Astrocyte (in vitro differentiated cells and primary cell): ENCODE measurements at regions not wholly inside any gene's neighbourhood (a gene's known extent, or its start where the extent isn't known, plus 50 kb on each side); places are given as distances from the start of the nearest gene placed in this dataset.

Source experiments
- CTCF ChIP-seq: IDR thresholded peaks from 2 replicates; pipeline ENCODE4 v1.5.1; 2011; ENCODE audit warnings: low read depth, mild to moderate bottlenecking, inconsistent platforms, low read length, moderate library complexity; ENCODE audit not compliant: insufficient read depth
- EZH2 ChIP-seq: IDR thresholded peaks from 2 replicates; pipeline ENCODE4 v1.6.1; 2012; ENCODE audit warnings: mild to moderate bottlenecking, low read length, inconsistent platforms; ENCODE audit not compliant: insufficient read depth

GRCh38 chr2:22199994-22200393 lies 1076.2 kb downstream of the TDRD15 start:
- no peak for TF ChIP-seq CTCF
- TF ChIP-seq EZH2: no peak
